HG03095 (cell line): ENCODE measurements at regions not wholly inside any gene's neighbourhood (a gene's known extent, or its start where the extent isn't known, plus 50 kb on each side); places are given as distances from the start of the nearest gene placed in this dataset.
"Not testable (repeated sequence)": the region's sequence is repeated elsewhere in the genome, so short reads cannot be mapped to it uniquely, and the experiment has no call there.

ENCODE experiments used
- ATAC-seq: cut with Tn5 transposase; IDR thresholded peaks from one replicate; pipeline ENCODE4 v1.9.1; 2021; ENCODE audit warnings: moderate library complexity; ENCODE audit not compliant: unreplicated experiment

DNA sequence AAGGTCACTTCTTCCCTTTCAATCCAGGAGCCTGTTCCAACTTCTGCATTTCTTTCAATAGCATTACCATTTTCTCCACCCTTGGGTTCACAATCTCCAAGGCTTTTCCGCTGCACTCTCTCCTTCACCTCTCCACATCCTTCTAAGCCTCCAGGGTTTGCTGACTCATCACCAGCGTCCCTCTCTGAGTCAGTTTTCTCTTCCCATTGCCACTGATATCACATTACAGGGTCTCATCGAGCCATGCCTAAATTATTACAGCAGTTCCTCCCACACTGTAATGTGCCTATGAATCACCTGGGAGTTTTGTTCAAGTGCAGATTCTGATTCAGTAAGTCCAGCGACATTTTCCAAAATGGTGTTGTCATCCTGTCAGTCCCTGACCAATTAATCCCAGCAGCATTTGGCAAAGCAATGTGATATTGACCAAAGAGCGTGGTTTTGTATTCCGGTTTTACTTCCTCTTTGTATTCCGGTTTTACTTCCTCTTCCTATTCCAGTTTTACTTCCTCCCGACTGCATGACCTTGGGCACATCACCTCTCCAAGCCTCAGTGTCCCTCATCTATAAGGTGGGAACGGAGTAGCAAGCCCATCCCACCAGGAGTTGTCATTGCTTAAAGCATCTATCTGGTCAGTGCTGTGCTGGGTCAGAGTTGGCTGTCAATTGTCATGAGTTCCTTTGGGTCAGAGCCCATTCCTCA is 208.3 kb upstream of the NBPF12 start:
- ATAC-seq = not testable (repeated sequence)

DNA sequence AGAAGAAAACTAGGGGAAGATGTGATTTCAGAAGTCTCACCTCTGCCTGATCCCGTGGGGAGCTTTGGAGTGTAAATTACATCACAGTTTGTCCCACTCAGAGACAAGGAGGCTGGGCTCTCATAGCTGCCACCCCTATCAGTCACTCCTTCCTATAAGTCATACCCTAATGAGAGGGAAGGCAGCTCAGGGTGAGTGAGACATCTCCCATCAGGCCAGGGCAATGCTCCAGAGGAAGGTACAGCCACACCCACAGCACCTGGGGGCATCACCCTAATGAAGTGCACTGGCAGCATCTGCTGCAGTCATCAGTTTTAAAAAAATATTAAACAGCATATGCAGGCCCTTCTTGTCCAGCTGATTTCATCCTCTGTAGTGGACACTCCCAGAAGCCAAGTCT is 223.1 kb upstream of the NBPF12 start:
- ATAC-seq = not testable (repeated sequence)

DNA sequence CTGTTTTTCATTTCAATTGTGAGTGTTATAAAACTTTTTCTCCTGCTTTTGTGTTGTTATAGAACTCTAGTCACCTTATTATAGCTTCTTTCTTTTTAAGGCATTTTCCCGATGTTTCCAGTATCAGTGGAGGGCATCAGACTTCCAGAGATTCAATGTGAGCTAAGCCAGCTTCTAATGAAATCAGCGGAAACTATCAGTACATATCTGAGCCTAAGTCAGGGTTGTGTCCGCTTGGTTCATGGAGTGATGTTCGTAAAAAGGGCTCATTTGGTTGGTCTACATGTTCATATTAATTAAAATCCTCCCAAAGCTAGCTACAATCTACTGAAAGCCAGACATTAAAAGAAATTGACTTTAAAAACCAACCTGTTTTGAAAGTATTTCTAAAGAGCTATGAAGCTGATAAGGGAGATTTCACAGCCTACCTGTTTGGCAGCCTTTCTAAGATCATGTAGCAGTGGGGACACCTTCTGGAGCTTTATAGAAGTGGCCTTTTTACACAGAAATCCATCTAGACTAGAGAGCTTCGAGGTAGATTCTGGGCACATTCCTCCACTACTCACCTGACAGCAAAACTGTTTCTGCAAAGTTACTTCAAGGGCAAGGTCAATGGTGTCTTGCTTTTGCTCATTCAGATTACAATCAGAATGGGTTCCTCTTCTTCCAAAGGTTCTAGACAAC is 227.1 kb upstream of the NBPF12 start:
- ATAC-seq = not testable (repeated sequence)

DNA sequence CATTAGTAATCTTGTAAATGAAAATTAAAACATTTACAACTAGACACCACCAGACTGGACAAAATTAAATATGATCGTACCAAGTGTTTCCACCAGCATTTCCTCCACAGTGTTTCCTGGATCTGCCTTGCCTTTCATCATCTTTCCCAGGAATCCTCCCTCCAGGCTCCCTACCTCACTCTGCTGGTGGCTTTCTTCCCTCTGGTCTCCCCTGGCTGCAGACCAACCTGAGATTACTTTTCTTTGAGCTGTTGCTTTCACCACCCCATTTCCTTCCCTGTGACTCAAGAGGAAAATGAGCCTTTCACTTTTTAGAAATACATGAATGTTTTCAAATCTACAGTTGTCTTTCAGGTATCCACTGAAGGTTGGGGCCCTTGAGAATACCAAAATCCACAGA is 228.8 kb upstream of the NBPF12 start:
- not testable (repeated sequence) for ATAC-seq

DNA sequence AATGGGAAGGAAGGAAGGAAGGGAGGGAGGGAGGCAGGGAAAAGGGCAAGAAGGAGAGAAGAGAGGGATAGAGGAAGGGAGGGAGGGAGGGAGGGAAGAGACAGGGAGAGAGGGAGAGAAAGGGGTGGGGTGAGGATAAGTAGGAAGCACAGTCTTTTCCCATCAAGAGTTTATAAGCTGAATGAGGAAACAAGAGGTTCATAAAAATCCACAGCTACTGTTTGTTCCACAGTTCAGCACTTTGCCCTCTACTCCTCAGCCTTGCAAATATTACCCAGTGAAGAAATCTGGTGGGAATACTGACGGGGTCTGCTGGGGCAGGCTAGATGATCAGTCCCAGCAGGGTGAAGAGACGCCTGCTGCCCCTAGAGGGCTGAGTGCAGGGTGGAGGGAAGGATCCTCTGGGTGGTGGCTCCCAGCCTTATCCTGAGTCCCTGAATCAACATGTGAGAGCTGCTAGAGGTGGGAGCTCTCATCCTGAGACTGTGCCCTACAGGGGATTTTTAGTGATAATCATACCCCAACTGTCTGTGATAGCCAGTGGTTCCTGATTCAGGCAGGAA is 233.9 kb upstream of the NBPF12 start:
- not testable (repeated sequence) for ATAC-seq

DNA sequence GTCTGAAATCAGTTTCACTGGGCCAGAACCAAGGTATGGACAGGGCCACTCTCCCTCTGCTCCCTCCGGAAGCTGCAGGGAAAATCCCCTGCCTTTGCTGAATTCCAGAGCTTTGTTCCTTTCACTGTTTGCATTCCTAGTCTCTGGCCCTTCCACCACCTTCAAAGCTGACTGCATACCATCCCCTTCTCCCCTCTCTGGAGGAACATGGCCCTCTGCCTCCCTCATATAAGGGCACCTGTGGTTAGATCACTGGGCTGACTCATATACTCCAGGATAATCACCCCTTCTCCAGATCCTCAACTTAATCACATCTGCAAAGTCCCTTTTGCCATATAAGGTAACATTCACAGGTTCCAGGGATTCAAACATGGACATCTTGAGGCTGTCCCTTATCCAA is 236.8 kb upstream of the NBPF12 start:
- ATAC-seq = not testable (repeated sequence)

DNA sequence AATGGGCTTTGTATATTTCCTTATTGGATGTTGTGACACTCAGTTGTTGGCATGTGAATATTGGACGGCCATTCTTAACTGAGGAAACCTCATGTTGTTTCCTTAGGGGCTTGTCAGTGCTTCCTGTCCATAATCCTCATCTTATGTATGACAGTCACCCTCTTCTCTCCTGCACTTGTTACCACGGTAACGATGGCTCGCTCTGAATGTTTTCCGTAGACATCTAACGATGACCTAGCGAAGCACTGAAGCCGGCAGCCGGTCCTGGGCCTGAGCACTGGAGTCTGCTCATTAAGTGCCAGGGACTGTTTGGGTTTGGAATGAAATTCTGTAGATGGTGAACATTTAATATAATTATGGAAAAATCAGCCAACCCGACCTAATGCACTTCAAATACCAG is 242.7 kb upstream of the NBPF12 start:
- not testable (repeated sequence) for ATAC-seq

DNA sequence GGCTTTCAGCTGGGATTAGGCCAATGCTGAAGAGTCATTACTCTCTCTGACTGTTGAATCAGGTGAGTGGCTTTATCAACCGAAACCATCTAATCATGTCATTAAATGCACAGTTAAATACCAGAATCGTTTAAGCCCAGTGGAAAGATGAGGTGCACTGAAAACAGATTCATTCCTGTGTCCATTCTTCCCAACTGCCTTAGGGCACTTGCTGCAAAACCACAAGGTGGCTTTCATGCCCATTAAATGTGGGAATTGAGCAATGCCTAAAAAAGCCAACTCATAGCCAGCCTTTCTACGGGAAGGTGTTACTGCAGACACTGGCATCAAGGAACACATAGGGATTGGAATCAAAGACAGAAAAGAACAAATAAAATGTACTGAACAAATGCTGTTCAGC is 246.3 kb upstream of the NBPF12 start:
- ATAC-seq = not testable (repeated sequence)

DNA sequence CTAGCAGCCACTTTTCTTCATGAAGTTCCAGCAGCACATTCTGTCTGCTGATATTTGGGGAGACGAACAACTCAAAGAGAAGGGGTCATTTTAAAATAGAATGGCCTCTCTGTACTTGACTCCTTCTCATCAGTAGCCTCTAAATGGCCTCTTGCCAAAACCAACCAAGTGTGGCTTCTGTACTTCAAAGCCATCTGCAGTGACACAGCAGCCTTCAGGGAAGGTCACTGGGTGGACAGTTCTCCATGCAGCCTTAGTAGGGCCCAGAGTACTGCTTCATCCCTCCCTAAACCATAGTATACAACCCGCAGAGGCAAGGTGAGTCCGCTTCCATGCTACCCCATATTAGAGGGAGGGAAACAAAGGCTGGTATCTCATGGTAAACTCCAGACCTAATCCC is 249.2 kb upstream of the NBPF12 start:
- not testable (repeated sequence) for ATAC-seq

DNA sequence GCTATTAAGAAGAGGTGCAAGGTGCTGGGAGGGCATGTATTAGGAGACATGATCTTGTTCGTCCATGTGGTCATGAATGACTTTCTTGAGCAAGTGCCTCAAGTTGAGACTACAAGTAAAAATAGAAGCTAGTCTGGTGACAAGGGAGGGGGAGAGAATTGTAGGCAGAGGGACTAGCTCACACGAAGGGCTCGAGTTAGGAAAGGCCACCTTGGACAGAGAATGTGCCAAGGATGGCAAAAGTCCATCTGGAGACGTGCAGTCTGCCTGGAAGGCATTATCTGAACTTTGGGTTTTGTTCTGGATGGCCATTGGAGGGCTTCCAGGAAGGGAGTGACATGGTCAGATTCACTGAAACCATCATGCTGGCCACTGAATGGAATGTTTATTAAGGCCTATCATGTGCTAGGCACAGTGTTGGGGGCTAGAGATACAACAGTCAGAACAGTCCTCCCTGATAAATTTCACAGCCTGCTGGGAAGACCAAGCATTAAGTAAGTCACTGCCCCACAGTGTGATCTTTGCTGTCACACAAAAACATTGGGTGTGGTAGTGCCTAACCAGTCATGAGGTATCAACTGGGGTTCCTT is 251.3 kb upstream of the NBPF12 start:
- ATAC-seq = not testable (repeated sequence)

DNA sequence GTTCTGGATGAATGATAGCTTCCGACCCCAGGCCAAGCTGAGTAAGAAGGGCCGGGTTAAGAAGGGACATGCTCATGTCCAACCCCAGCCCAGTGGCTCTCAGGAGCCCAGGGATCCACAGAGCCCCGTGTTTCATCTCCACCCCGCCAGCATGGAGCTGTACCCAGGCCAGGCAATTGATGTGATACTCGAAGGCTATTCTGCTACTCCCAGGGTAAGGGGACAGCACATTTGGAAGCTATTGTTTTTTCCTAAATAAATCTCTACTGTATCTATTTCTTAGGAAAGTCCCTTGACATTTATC is 255.0 kb upstream of the NBPF12 start:
- ATAC-seq = not testable (repeated sequence)

DNA sequence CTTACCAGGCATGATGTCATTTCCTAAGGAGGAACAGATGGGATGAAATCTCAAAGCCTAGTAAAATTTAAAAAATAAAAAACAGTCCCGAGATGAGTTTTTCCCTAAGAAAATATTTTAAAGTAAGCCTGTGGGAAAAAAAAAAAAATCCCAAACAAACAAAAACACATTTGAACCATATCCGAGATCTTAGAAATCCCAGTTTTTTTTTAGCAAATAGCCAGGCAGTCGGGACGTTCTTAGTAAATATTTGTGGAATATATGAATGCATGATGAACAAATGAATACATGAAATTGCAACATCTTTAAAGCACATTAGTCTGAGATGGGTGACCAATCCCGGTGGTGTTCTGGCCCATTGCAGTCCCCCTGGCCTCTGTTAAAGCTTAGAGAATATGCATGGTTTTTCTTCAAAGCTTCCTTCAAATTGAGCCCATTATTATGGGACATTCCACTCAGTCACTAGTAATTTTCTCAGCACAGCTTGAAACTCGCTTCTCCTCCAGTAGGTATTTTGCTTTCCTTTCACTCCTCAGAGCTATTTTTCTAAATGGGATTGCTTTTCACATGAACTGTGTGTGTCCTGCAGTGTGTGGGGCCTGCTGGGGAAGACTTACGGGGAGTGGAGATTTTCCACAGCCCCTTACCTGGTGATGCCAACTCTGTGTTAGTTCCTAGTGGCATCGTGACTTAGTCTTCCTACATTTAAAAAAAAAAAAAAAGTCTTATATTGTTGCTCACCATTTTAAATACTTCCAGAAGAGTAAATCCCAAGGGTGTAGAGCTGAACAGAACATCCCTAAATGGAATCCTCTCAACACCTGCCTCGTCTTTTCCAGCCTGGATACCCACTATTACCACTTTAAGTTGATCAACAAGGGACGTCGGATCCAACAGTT is 255.6 kb upstream of the NBPF12 start:
- ATAC-seq = not testable (repeated sequence)

DNA sequence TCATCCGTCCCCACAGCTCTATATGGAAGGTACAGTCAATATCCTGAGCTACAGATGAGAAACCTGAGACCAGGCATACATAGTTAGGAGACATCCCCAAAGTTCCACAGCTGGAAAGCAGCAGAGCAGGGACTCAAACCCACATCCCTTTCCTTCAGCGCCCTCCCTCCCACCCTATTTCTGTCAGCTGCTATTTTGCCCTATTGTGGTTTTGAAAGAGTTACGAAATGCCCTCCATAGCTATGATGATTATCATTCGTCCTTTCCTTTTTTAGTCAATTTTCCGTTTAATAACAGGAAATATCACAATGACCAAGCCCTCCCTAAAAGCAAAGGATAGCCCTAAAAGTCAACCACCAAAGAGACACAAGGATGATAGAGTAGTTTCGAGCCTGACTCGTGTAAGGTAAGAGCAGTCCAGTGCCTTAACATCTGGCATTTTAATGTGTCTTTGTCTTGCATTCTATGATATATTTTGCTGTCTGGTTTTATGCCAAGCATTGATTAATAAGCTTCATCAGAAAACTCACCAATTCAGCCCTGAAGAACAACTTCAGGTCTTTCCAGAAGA is 264.3 kb upstream of the NBPF12 start:
- ATAC-seq = not testable (repeated sequence)

DNA sequence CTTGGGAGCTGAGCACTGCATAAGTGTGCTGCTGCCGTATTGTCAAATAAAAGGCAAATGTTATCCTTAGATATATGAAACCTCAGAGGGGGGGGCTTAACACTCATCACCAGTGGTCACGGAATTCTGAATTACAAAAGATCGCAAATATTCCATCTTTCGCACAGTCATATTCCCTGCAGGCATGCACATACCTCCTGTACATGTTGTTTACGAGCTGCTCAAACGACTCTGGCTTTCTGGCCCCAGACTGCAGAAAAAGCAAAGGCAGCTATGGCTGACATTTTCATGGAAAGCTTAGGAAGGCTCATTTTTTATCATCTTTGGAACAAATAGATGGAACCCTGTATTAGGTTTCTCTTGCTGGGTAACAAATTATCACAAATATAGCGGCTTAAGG is 265.5 kb upstream of the NBPF12 start:
- not testable (repeated sequence) for ATAC-seq

DNA sequence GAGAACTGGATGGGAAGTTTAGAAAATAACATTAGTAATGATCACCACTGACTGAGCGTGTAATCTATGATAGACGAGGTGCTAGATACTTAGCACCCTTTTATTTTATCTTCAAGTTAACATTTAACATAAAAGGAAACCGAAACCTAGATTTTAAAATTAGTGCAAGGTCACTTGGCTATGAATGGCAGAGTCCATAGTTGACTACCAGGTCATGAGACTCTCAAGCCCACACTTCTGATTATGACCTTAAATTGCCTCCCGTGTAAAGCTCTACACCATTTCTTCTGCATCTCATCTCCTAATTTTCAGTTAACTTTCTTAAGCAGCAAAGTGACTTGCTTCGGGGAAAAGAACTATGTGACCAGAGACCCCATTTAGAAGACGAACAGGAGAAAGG is 266.5 kb upstream of the NBPF12 start:
- ATAC-seq = not testable (repeated sequence)

DNA sequence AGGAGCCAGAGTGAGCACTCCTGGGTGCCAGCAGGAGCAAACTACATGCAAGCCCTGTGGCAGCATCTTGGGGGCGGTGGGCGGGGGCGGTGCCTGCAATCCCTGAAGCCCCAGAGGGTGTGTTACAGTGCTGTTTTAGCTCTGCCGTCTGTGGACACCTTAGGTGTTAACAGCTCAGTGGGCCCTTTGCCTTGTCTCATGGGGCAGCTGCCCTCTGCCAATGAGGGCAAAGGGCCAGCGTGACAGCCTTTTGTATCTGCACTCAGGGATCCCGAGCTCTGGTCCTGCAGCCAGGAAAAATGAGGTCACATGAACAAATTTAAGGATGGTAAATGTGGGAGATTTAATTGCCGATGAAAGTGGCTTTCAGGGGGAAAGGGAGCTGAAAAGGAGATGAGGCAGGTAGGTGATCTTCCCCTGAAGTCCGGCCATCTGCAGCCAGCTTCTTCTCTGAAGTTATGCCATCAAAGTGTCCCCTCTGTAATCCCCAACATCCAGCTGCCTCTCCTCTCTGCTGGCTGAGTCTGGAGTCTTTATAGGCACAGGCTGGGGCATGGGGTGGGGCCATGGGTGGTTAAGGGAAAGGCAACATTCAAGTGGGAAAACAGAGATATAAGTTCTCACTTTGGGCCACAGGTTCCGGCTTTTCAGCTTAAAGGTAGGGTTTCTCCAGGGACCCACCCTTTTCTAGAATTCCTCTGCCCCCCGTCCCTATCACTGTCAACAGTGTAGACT is 267.1 kb upstream of the NBPF12 start:
- ATAC-seq = not testable (repeated sequence)

DNA sequence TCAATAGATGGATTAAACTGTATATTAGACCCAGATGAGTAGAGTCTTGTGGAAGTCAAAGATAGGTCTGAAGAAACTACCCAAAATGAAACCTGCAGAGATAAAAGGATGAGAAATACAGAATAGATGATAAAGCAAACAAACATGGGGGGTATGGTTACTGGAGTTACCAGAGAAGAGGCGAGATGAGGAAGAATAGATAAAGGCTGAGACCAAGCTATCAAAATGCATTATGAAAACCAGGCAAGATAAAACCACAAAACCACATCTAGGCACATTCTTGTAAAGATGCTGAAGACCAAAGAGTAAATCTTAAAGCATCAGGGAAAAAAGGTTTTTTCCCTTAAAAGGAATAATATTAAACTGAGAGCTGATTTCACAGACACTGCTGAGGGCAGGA is 271.8 kb upstream of the NBPF12 start:
- ATAC-seq = not testable (repeated sequence)

DNA sequence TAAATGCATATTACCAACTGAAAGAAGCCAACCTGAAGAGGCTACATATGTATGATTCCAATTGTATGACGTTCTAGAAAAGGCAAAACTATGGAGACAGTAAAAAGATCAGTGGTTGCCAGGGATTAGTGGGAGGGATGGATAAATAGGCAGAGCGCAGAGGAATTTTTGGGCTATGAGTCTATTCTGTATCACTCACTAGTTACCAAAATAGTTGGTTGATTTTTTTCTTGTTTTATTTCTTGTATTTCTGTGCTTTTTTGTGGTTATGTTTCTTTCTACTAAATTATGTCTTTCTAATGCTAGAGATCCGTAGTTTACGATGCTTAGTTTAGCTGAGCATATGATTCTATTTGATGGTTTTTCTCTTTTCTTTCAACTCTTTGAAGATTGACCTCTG is 277.9 kb upstream of the NBPF12 start:
- ATAC-seq = not testable (repeated sequence)

DNA sequence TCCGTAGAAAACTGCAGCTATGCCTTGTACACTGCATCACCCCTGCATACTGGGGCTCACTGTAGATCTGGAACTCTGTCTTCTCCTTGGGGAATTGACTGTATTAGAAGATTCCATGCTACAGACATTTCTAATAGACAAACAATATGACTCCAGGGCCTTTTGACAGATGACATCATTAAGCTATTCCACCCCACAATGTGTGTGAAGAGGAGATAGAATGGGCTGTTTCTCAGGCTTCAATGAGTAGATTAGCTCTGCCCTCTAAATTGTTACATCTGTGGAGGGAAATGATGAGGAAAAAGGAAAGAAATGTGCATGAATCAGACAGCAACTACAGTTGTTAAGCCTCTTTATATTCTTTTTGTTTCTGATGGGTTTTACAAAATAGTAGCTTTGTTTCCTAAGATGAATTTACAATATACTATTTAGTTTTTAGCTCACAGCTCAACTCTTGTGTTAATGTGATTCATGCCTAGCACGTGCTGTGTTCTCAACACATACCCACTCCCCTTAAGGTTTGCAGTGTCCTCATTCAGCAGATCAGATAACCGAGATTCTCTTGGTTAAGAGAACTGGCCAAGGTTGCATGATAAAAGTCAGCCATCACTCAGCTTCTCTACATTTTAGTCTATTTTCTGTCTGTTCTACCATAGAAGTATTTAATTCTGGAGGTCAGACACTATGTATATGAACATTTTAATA is 281.6 kb upstream of the NBPF12 start:
- not testable (repeated sequence) for ATAC-seq
